ENCODE measurements at regions not wholly inside any gene's neighbourhood (a gene's known extent, or its start where the extent isn't known, plus 50 kb on each side); places are given as distances from the start of the nearest gene placed in this dataset.

DNA sequence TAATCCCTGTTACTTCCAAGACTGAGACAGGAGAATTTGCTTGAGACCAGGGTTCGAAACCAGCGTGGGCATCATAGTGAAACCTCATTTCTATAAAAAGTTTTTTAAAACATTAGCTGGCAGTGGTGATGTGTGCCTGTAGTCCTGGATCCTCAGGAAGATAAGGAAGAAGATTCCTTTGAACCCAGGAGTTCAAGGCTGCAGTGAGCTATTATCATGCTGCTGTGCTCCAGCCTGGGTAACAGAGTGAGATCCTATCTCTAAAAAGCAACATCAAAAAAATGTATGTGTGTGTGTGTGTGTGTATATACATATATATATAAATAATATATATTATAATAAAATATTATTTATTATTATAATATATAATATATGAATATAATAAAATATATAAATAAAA, 1417.6 kb upstream of the CDH2 start:
- no peaks in the 10 kb centered on the region for H3K27me3 ChIP-seq (ENCODE audit: insufficient read depth, poor library complexity, severe bottlenecking)
- TF ChIP-seq POLR2AphosphoS5 (IDR thresholded peaks at IDR 0.05; ENCODE audit: low read depth) (no peak), SPI1 (IDR thresholded peaks at IDR 0.05; ENCODE audit: borderline replicate concordance, low read depth) (no peak), GABPA (IDR thresholded peaks at IDR 0.05; ENCODE audit: low read depth) (no peak)
- TF ChIP-seq, protein P1, sequence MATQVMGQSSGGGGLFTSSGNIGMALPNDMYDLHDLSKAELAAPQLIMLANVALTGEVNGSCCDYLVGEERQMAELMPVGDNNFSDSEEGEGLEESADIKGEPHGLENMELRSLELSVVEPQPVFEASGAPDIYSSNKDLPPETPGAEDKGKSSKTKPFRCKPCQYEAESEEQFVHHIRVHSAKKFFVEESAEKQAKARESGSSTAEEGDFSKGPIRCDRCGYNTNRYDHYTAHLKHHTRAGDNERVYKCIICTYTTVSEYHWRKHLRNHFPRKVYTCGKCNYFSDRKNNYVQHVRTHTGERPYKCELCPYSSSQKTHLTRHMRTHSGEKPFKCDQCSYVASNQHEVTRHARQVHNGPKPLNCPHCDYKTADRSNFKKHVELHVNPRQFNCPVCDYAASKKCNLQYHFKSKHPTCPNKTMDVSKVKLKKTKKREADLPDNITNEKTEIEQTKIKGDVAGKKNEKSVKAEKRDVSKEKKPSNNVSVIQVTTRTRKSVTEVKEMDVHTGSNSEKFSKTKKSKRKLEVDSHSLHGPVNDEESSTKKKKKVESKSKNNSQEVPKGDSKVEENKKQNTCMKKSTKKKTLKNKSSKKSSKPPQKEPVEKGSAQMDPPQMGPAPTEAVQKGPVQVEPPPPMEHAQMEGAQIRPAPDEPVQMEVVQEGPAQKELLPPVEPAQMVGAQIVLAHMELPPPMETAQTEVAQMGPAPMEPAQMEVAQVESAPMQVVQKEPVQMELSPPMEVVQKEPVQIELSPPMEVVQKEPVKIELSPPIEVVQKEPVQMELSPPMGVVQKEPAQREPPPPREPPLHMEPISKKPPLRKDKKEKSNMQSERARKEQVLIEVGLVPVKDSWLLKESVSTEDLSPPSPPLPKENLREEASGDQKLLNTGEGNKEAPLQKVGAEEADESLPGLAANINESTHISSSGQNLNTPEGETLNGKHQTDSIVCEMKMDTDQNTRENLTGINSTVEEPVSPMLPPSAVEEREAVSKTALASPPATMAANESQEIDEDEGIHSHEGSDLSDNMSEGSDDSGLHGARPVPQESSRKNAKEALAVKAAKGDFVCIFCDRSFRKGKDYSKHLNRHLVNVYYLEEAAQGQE (IDR thresholded peaks at IDR 0.05; ENCODE audit: insufficient replicate concordance, low read depth): no peak
- TF ChIP-seq, protein P2, sequence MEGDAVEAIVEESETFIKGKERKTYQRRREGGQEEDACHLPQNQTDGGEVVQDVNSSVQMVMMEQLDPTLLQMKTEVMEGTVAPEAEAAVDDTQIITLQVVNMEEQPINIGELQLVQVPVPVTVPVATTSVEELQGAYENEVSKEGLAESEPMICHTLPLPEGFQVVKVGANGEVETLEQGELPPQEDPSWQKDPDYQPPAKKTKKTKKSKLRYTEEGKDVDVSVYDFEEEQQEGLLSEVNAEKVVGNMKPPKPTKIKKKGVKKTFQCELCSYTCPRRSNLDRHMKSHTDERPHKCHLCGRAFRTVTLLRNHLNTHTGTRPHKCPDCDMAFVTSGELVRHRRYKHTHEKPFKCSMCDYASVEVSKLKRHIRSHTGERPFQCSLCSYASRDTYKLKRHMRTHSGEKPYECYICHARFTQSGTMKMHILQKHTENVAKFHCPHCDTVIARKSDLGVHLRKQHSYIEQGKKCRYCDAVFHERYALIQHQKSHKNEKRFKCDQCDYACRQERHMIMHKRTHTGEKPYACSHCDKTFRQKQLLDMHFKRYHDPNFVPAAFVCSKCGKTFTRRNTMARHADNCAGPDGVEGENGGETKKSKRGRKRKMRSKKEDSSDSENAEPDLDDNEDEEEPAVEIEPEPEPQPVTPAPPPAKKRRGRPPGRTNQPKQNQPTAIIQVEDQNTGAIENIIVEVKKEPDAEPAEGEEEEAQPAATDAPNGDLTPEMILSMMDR (IDR thresholded peaks at IDR 0.05; ENCODE audit: insufficient read depth, low read length): no peak
- H3K4me3 ChIP-seq (replicated peaks; ENCODE audit: insufficient read depth, low read length): no peak overlapping the region
- H3K27ac ChIP-seq (replicated peaks): no peak overlapping the region
- no peak for DNase-seq (ENCODE audit: low read depth in 1 of 2, low spot score in 1 of 2)

DNA sequence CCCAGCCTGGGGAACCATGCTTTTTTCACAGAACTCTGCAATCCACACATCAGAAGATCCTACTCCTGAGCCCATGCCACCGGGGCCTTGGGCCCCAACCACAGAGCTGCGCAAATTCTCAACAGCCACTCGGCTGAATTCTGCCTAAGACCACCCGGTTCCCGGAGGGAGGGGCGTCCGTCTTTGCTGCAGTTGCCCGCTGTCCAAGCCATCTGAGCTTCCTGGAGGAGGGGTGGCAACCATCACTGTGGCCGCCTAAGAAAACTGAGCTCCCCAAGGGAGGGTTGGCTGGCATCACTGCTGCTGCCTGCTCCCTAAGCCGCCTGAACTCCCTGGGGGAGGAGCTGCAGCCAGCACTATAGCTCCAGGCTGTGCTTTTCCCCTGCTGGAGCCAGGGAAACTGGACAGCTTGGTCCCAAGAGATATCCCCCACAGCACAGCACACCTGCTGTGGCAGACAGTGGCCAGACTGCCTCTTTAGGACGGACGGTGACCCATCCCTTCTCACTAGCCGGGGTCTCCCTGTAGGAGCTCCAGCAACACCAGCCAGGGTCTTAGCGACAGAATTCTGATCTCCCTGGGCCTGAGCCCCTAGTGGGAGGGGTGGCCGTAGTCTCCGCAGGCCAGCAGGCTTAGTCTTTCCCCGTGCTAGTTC, 1411.6 kb upstream of the CDH2 start:
- Histone ChIP-seq H3K27ac (replicated peaks) (no peak overlapping the region), H3K4me3 (replicated peaks; ENCODE audit: insufficient read depth, low read length) (no peak overlapping the region), H3K27me3 (ENCODE audit: insufficient read depth, poor library complexity, severe bottlenecking) (no peaks in the 10 kb centered on the region)
- no peak for DNase-seq (ENCODE audit: low read depth in 1 of 2, low spot score in 1 of 2)
- TF ChIP-seq, protein P1 (IDR thresholded peaks at IDR 0.05; ENCODE audit: insufficient replicate concordance, low read depth): no peak
- TF ChIP-seq SPI1 (IDR thresholded peaks at IDR 0.05; ENCODE audit: borderline replicate concordance, low read depth) (no peak), GABPA (IDR thresholded peaks at IDR 0.05; ENCODE audit: low read depth) (no peak), POLR2AphosphoS5 (IDR thresholded peaks at IDR 0.05; ENCODE audit: low read depth) (no peak)
- TF ChIP-seq, protein P2 (IDR thresholded peaks at IDR 0.05; ENCODE audit: insufficient read depth, low read length): no peak

DNA sequence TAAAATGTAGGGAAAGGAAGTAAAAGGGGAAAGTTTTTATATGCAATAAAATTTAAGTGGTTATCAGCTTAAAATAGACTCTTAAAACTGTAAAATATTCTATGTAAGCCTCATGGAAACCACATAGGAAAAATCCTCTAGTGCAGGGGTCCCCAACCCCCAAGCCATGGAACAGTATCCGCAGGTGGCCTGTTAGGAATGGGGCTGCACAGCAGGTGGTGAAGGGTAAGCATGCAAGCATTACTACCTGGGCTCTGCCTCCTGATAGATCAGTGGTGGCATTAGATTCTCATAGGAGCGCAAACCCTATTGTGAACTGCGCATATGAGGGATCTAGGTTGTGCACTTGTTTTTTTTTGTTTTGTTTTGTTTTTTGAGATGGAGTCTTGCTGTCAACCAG, 1409.3 kb upstream of the CDH2 start:
- no peak overlapping the region for H3K27ac ChIP-seq (replicated peaks)
- H3K27me3 ChIP-seq (ENCODE audit: insufficient read depth, poor library complexity, severe bottlenecking): no peaks in the 10 kb centered on the region
- TF ChIP-seq, protein P2 (IDR thresholded peaks at IDR 0.05; ENCODE audit: insufficient read depth, low read length): no peak
- TF ChIP-seq, protein P1 (IDR thresholded peaks at IDR 0.05; ENCODE audit: insufficient replicate concordance, low read depth): no peak
- TF ChIP-seq POLR2AphosphoS5 (IDR thresholded peaks at IDR 0.05; ENCODE audit: low read depth): no peak
- H3K4me3 ChIP-seq (replicated peaks; ENCODE audit: insufficient read depth, low read length): no peak overlapping the region
- DNase-seq (ENCODE audit: low read depth in 1 of 2, low spot score in 1 of 2): no peak
